Tibial artery (tissue), 4 donors: ENCODE measurements at regions not wholly inside any gene's neighbourhood (a gene's known extent, or its start where the extent isn't known, plus 50 kb on each side); places are given as distances from the start of the nearest gene placed in this dataset.

Experiments used
- DNase-seq, 2 donors: peaks; one replicate each; pipeline ENCODE4 v3.0.0-alpha.2; 2019
- H3K27ac ChIP-seq, 2 donors: fragments of 200-600 bp; sonication (generic) in 1 of 2; 1 replicate in 1 of 2; 2 replicates in 1 of 2; pipeline ENCODE4 v1.5.1; 2018 to 2019; ENCODE audit warnings: mild to moderate bottlenecking in 1 of 2
- H3K27me3 ChIP-seq, 2 donors: fragments of 200-600 bp; sonication (generic) in 1 of 2; one replicate each; pipeline versions ENCODE4 v1.5.1 to v1.6.0; 2016 to 2019
- H3K36me3 ChIP-seq, 3 donors: fragments of 200-600 bp; sonication (generic) in 2 of 3; one replicate each; pipeline ENCODE4 v1.5.1; 2016 to 2019; ENCODE audit warnings: mild to moderate bottlenecking in 2 of 3
- H3K4me1 ChIP-seq, 4 donors: fragments of 200-600 bp; sonication (generic) in 2 of 4; 1 replicate in 3 of 4; 2 replicates in 1 of 4; pipeline ENCODE4 v1.5.1; 2016 to 2019
- H3K4me3 ChIP-seq, 2 donors: fragments of 200-600 bp; sonication (generic) in 1 of 2; 1 replicate in 1 of 2; 2 replicates in 1 of 2; pipeline ENCODE4 v1.5.1; 2018 to 2019; ENCODE audit warnings: mild to moderate bottlenecking in 2 of 2
- H3K9me3 ChIP-seq, 3 donors: fragments of 200-600 bp; sonication (generic) in 1 of 3; one replicate each; pipeline ENCODE4 v1.5.1; 2016 to 2019
- CTCF ChIP-seq, 2 experiments: fragments of 200-600 bp in 1 of 2; fragments of 450-650 bp in 1 of 2; IDR thresholded peaks; one replicate each; pipeline ENCODE4 v1.5.1; 2017 to 2019; ENCODE audit warnings: antibody characterized with exemption in 2 of 2, mild to moderate bottlenecking in 1 of 2, moderate library complexity in 1 of 2
- intact Hi-C: fragments of 100-400 bp; cut with DNase I; formaldehyde crosslinking; loops from one replicate; pipeline ENCODE4 v1.15.0; 2023; ENCODE audit warnings: low total_unique reads

GRCh38 chr6:43903739-43904290, 133.8 kb downstream of the VEGFA start:
- Histone ChIP-seq H3K27ac (no peak overlapping the region), H3K36me3 (no peaks in the 10 kb centered on the region), H3K27me3 (peaks cover 0 to 11% of the 10 kb centered on the region in 2 donors), H3K9me3 (no peaks in the 10 kb centered on the region), H3K4me1 (no peaks in the 10 kb centered on the region), H3K4me3 (no peak overlapping the region)
- TF ChIP-seq CTCF (IDR thresholded peaks at IDR 0.05) = no peak
- DNase-seq = no peak
- intact Hi-C loops = no loop called here

- Histone ChIP-seq H3K27me3 (peaks cover 0 to 4% of the 10 kb centered on the region in 2 donors), H3K27ac (no peak overlapping the region), H3K9me3 (no peaks in the 10 kb centered on the region), H3K36me3 (no peaks in the 10 kb centered on the region), H3K4me3 (no peak overlapping the region), H3K4me1 (no peaks in the 10 kb centered on the region)
- no peak for TF ChIP-seq CTCF (IDR thresholded peaks at IDR 0.05)
- DNase-seq = no peak
- intact Hi-C loops = no loop called here
Observed at GRCh38 chr6:43901733-43902230, 131.8 kb downstream of the VEGFA start.

DNA sequence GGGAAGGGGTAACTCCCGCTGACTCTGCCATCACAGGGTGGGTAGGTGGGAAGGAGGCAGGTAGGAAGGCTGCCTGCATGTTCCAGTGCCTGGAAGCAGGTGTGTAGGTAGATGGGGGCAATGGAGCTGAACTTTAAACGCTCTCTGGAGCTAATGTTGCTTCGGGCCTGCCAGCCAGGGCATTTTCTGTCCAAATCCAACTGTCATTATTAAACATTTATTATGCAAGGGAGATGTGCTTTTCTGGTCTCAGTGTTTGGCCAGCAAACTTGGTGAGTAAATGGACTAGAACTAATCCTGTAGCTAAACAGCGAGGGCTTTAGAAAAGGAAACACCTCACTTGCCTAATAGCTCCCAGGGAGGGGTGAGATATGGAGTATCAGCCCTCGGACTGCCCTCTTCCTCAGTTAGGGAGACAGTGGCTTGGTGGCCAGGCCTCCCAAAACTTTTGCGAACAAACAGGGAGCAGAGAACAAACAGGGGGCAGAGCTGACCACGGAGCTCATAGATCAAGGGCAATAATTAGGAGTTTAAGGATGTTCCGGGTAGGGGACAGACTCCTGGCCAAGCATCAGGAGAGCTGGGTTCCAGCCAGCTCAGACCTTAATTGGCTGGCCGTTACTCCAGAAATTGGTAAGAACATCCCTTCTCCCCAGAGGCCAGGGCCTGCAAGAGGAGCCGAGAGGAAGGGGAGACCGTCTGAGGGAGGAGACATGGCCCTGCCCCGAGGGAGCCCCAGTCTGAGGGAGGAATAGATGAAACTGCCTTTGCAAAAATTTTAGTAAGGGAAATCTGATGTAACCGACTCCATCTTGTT, 131.1 kb downstream of the VEGFA start:
- intact Hi-C loops = no loop called here

DNA sequence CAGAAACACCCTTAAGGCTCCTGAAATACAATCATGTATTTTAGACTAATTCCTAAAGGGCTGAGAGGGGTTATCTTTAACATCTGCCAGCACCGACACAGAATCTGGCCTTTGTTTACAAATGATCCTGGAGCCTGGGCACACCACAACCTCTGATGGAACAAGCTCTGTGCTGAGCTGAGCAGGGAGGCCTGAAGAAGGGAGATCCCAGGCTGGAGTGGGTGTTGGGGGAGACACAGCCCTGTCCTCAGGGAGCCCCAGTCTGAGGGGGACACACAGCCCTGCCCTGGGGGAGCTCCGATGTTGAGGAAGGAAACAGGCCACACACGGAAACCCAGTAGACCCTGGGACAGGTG, 130.5 kb downstream of the VEGFA start:
- H3K27ac ChIP-seq = no peak overlapping the region
- TF ChIP-seq CTCF (IDR thresholded peaks at IDR 0.05) = no peak
- no peaks in the 10 kb centered on the region for H3K27me3 ChIP-seq
- H3K36me3 ChIP-seq = no peaks in the 10 kb centered on the region
- no peak overlapping the region for H3K4me3 ChIP-seq
- DNase-seq = no peak
- no peaks in the 10 kb centered on the region for H3K4me1 ChIP-seq
- no peaks in the 10 kb centered on the region for H3K9me3 ChIP-seq
- intact Hi-C loops = no loop called here

More for the DNA sequence above, 131.1 kb downstream of the VEGFA start:
- Histone ChIP-seq H3K36me3 (no peaks in the 10 kb centered on the region), H3K9me3 (no peaks in the 10 kb centered on the region), H3K27me3 (no peaks in the 10 kb centered on the region), H3K4me3 (no peak overlapping the region), H3K4me1 (no peaks in the 10 kb centered on the region), H3K27ac (no peak overlapping the region)
- no peak for TF ChIP-seq CTCF (IDR thresholded peaks at IDR 0.05)
- no peak for DNase-seq

- Histone ChIP-seq H3K4me3 (no peak overlapping the region), H3K27ac (no peak overlapping the region), H3K4me1 (peaks cover 0 to 3% (median 0%) of the 10 kb centered on the region in 4 donors), H3K36me3 (no peaks in the 10 kb centered on the region), H3K27me3 (no peaks in the 10 kb centered on the region), H3K9me3 (no peaks in the 10 kb centered on the region)
- no peak for TF ChIP-seq CTCF (IDR thresholded peaks at IDR 0.05)
- intact Hi-C loops = no loop called here
- no peak for DNase-seq
Observed at GRCh38 chr6:43899830-43900229, 129.8 kb downstream of the VEGFA start.
